PC-3 (cell line): ENCODE measurements at regions not wholly inside any gene's neighbourhood (a gene's known extent, or its start where the extent isn't known, plus 50 kb on each side); places are given as distances from the start of the nearest gene placed in this dataset.

Experiments
- EZH2 ChIP-seq: fragments of 300-600 bp; sonication (generic); IDR thresholded peaks from one replicate; pipeline ENCODE4 v1.6.1; 2017; ENCODE audit warnings: antibody characterized with exemption, mild to moderate bottlenecking, low read length; ENCODE audit not compliant: unreplicated experiment
- EZH2phosphoT487 ChIP-seq: fragments of 300-600 bp; sonication (generic); IDR thresholded peaks from 2 replicates; pipeline ENCODE4 v1.6.1; 2018; ENCODE audit warnings: mild to moderate bottlenecking, antibody characterized with exemption, low read length, borderline replicate concordance
- TF ChIP-seq, protein P1 (sequence below): fragments of 300-600 bp; sonication (generic); conservative IDR thresholded peaks from 2 replicates; pipeline ENCODE4 v1.5.1; 2017; ENCODE audit warnings: antibody characterized with exemption, low read depth, mild to moderate bottlenecking, low read length

- TF ChIP-seq, protein P1, sequence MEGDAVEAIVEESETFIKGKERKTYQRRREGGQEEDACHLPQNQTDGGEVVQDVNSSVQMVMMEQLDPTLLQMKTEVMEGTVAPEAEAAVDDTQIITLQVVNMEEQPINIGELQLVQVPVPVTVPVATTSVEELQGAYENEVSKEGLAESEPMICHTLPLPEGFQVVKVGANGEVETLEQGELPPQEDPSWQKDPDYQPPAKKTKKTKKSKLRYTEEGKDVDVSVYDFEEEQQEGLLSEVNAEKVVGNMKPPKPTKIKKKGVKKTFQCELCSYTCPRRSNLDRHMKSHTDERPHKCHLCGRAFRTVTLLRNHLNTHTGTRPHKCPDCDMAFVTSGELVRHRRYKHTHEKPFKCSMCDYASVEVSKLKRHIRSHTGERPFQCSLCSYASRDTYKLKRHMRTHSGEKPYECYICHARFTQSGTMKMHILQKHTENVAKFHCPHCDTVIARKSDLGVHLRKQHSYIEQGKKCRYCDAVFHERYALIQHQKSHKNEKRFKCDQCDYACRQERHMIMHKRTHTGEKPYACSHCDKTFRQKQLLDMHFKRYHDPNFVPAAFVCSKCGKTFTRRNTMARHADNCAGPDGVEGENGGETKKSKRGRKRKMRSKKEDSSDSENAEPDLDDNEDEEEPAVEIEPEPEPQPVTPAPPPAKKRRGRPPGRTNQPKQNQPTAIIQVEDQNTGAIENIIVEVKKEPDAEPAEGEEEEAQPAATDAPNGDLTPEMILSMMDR: no peak
- TF ChIP-seq EZH2 (no peak), EZH2phosphoT487 (no peak)
Observed at GRCh38 chr18:10312326-10313015, 142.0 kb upstream of the APCDD1 start.
